HG02884 (cell line): ENCODE measurements at regions not wholly inside any gene's neighbourhood (a gene's known extent, or its start where the extent isn't known, plus 50 kb on each side); places are given as distances from the start of the nearest gene placed in this dataset.

ENCODE experiments used
- ATAC-seq: cut with Tn5 transposase; IDR thresholded peaks from one replicate; pipeline ENCODE4 v1.9.1; 2021; ENCODE audit warnings: mild to moderate bottlenecking, moderate library complexity; ENCODE audit not compliant: unreplicated experiment

DNA sequence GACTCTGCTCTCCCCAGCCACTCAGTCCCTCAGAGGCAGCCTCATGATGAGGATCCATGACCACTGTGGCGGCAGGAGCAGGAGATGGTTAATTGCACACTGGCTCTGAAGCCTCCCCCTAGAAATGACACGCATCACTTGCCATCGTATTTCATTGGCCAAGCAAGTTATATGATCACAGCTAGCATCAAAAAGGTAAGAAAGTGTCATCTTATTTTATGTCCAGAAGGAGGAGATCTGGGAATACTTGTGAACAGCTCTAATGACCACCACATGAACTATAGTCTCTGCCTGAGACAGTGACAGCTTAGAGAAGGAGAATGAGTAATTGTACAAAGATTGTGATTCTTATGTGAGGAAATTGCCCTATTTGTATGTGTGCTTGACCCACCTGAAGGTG, 363.4 kb downstream of the NUAK1 start:
- no peak for ATAC-seq

DNA sequence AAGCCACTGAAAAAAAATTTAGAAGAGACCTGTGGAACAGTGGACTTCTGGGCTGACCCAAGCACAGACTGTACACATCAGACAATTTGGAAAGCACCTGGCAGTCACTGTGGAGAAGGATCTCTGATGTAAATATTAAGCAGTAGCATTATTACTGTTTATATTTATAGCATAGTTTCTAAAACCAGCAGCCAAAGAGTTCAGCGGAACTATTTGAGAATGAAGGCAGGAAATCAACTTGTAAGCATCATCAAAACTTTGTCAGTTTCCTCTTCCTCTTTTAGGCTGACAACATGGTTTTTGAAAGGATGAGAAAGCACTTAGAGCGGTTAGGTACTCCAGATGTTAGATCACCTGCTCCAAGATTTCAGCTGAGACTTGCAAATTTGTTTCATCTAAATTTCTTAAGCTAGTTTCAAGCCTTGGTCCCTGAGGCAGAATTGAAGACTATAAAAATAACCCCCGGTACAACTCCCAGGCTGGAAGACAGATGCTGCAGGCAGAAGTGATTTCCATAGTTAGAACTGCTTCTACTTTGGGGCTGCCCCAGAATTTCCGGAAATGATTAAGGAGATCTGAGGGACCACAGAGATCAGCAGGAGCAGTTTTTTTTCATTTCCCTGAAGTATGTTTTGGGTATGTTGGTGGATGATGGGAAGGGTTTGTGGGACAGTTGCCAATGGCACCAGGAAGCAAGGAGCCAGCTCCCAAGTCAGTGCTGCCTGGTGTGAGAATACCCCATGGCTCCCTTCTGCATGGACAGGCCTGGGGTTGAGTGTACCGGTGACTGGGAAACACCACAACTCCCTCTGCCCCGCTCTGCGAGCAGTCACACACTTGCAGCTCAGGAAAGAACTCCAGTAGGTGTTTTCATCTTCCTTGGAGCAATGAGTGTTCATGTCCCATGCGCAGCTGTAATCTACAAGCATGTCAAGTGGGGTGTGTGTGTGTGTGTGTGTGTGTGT, 354.5 kb downstream of the NUAK1 start:
- no peak for ATAC-seq

DNA sequence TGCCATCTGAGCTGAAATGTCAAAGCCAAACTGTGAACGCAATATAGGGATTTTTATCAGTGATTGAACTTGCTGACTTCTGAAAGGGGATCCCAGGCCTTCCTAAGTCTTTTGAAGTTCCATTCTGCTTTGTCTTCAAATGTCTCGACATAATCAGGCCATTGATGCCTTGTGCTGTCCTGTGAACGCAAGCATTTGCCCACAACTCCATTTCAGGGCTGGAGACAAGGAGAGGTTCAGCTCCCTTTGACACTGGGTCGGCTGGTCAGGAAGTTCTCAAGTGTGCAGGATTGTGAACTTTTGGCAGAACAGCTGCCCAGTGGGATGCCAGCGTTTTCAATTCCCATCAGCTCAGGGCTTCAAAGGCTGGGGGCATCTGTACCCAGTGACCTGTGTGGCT, 345.3 kb downstream of the NUAK1 start:
- no peak for ATAC-seq

DNA sequence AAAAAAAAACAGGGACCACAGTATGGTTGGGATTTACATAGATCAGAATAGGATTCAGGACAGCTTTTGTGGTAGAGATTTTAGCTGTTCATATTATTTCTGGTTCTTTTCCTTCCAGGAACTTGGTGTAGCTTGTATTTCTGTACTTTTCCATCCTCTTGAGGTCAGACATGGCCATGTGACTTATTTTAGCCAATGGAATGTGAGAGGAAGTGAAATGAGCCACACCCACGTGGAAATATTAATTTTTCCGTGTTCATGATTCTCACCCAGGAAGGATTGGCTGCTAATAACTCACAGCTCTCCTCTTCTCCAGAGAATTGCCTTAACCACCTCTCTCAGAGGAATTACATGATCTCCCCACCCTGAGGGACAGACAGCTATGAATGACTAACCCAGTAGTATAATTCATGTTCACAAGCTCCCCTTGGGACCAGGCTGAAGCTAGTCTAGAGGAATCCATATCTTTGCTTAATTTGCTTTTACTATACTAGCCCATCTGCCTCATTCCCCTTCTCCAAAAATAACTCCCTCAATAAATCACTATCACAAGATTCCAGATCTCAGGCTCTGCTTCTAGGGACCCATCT, 340.4 kb downstream of the NUAK1 start:
- ATAC-seq, result no peak

DNA sequence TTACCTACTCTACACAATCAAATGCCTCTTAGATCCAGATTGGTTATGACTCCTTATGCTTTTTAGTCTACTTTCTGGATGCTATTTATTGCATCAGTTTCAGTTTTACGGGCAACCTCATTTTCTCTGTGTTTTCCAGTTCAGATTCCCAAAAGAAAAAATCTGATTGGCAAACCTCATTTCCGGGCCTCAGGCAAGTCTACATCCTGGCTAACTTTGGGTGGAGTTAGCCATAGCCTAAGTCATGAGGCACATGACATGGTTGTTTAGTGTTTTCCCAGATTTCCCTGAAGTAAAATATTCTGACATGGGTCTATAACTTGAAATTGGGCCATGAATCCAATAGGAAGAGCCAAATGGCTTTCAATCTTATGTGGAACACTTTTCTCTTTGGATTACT, 339.7 kb downstream of the NUAK1 start:
- ATAC-seq, result no peak

DNA sequence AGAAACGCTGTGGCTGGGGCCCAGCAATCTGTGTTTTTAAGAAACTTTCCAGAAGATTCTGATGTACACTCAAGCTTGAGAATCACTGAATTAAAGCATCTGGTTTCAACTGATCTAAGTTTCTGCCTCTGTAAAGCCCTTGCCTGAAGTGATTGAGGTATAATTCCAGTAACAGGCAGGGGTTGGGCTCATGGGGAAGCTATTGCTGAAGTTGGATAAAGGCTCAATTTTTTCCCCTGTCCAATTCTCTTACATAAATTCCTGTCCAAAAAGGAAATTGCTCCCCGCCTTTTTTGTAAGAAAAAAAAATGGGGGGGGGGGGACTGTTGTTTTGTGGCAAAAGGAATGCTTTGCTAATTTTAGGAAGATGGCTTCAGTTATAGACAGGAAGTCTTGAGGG, 337.4 kb downstream of the NUAK1 start:
- no peak for ATAC-seq

DNA sequence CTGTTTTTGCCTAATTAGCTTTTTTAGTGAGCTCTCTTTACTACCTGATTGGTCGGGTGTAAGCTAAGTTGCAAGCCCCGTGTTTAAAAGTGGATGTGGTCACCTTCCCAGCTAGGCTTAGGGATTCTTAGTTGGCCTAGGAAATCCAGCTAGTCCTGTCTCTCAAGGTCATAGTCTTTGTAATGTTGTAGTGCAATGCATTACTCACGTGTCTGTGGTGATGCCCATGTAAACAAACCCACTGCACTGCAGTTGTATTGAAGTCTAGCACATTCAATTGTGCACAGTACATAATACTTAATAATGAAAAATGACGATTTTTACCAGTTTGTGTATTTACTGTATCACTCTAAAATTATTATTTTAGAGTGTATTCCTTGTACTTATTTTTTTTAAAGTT, 335.5 kb downstream of the NUAK1 start:
- no peak for ATAC-seq

DNA sequence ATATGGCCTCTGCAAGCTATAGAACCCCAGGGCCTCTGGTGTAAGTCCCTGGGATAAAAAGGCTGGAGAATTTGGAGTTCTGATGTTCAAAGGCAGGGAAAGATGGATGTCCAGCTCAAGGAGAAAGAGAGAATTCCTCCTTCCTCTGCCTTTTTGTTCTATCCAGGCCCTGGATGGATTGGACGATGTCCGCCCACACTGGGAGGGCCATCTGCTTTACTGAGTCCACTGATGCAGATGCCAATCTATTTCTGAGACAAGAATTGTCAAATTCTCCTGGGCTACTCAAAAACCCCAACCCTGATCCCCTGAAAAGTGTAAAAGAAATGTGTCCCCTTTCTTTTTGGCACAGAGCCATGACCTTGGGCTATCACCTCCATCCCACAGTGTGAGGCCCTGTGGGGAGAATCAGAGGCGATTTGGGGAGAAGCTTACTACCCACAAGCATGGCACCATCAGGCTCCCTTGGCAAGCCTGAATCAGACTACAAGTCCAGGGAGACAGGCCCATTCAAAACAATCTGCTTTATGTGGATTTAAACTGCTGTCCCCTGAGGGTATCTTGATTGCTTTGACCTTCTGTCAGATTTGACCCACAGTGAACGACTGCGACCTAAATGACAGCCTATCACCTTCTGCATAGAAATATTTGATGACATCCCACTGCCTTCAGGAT, 334.0 kb downstream of the NUAK1 start:
- ATAC-seq, result no peak

DNA sequence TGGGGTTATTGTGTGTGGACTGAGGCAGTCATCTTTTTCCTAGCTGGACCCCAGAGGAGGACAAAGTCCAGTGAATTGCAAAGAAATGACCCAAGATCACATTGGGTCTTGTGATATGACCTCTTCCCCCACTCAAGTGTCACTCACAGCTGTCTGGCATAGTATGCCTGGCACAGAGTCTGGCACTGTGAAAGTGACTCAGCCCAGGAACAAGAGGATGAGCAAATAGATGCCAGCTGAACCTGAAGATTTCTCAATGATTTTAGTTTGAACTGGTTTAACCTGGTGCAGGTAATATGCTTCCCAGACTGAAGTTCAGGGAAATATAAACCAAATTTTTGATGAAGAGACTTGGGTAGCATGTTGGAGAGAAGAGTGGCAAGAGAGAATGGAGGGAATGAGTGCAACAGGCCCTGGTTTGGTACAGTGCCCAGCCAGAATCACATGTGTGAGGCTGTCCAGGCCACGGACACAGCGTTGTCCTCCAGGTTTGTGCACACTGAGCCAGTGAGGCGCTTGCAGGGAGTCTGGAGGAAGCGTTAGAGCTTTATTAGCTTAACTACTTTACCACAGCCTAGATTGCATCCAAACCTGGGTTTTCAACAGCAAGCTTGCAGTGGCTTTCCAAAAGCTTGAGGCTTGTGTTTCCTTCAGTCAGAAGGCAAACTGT, 332.9 kb downstream of the NUAK1 start:
- no peak for ATAC-seq

DNA sequence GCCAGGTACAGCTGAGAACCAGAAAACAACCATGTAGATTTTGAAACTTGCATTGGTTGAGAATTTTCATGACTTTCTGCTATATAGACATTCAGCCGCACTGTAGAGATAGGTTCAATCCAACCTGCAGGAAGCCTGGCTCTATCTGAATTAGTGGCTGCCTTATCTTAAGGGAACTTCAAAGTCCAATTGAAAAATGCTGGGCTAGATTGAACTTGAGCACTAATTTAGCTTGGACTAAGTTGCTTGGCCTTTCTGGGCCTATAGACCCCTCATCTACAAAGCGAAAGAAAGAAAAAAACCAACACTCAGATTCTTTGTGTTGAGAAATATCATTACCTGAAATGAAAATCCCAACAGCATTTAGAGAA, 332.4 kb downstream of the NUAK1 start:
- no peak for ATAC-seq

DNA sequence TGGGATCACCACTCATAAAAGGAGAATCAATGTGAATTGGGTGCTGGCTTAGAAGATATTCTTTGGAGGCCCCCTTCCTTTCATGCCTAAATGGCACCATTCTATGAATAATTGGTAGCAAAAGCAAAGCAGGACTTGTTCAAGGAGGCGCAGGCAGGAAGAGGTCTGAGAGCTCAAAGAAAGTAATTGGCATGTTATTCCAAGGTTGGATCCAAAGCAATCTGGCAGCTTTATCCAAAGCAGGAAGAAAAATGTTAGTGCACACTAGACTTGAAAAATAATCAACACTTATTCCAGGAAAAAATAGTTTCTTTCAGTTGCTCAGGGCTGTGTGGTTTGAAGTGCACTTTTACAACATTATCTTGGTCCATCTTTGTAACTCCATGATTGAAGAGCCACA, 326.4 kb downstream of the NUAK1 start:
- no peak for ATAC-seq

DNA sequence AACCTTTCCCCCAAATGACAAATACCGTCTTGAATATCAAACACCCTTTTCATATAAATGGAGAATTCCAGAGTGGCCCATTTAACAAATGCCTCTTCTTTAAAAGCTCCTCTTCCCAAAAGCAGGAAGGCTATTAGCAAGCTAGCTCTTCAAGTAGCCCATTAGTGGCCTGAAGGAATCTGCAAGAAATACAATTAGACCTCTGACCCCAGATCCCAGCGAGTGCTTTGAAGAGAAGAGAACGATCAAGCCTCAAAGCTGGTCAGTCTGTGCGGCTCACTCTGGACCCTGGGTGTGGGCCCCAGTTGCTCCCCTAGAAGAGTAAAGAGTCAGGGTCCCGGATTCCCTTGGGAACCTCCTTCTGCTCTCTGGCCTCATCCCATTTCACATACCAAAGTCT, 325.6 kb downstream of the NUAK1 start:
- ATAC-seq, result no peak

DNA sequence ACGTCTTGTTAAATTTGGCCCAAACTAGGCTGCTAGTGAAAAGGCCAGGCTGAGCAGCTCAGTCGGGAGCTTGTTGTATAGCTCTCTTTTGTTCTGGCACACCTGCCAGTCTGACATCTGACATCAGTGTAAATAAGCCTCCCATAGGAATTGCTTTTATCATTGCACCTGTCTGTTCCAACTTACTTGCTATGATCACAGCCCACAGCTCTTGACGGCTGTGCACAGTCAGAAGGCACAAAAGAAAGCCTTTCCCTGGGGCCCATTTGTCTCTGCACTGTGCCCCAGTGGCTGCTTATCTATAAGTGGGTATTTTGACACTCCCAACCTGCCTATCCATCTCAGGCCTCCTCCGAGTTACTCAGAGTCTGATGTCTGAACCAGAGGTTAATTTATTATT, 324.5 kb downstream of the NUAK1 start:
- no peak for ATAC-seq

DNA sequence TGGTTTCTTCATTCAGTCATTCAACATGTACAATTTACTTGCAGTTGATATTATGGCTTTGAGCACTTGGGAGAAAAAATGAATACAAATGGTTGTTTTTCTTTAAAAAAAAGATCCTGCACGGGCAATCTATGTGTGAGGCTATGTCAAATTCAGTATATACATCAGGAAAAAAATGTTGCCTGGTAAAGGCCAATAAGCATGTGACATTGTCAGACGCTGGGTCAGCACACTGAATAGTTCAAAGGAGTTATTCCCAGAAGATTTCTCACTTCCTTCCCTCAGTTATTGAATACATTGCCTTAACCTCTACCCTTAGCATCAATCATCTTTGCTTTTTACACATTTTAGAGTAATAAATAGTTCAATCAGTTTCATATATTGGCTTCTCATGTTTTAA, 319.2 kb downstream of the NUAK1 start:
- no peak for ATAC-seq

DNA sequence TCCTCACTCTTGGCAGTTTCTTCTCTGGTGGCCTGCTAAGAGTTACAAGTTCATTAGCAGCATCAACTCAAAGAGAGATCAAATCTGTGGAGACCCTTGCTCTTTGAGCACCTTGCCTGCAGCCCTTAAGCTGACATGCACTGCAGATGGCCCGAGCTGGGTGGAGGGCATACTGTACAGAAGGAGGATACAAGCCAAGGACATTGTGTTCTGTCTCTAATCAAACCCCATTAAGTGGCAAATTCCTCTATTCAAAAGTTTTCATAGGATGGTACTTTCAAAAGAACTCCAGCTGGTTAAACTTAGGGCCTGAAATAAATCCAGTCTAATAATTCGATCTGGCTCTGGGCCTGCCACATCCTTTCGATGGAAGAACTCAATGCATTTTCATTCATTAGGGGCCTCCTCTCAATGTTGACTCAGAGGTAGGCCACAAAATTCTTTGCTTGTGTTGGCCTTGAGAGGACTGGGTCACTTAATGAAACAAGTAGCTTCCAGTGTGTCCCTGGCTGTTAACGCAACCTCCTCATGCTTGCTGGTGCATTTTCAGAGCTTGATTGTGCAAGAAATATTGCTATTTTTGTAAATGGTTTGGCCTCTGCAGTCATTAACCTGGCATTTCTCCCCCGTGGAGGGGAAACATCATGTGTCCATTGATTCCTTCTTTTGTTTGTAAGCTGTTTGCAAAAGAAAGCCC, 318.2 kb downstream of the NUAK1 start:
- ATAC-seq, result no peak

DNA sequence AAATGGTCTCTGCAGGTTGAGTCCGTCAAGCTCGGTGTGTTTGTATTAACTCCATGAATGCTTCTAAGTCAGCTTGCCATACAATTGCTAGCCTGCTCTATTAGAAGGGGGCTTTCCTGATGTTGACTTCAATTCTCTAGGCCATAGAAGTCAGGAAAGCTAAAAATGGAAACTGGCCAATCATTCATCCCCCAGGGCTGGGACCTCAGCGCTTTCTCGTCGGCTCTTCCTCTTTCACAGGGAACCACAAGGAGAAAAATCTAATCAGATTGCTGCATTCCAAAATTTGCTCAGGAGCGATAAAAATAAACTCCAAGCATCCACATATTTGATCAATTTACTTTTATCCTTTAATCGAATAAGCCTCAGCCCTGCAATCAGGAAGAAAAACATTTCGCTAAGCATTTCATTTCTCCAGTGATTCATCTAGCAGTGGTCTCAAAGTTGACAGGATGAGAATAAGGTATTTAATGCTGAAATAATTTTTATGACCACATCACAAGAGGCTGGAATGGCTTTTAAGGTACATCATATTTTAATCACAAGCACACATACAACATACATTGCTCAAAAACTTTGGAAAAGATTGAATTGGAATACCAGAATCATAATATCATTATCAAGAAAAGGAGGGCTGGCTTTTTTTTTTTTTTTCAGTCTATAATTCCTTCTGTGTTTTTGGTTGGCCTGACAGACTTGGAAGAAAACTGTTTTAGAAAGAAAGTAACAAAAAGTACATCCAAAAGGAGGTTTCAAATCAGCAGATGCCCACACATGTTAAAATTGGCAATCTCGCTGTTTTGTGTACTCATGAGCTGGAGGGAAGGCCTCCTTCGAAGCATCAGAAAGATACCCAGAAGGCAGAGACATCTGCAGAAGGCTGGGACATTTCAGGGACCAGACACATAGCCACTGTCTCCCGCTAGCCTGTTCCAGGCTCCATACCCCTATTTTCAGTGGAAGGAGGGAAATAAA, 316.3 kb downstream of the NUAK1 start:
- no peak for ATAC-seq

DNA sequence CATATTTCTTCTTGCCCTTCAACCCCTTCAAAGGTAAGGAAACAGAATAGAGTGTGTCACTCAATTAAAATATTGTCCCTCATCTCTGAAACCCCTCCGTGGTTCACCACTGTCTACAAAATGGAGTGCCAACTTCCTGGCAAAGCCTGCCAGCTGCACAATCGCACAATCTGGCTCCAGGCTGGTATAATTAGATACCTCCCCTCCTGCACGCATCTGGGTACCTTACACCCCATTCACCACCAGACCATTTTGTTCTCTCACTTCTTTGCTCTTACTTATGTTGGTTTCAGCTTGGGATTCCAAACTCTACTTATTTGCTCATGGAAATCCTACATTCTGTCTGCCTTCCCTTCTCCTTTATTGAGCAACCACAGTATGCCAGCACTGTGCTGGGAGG, 314.9 kb downstream of the NUAK1 start:
- ATAC-seq, result no peak

DNA sequence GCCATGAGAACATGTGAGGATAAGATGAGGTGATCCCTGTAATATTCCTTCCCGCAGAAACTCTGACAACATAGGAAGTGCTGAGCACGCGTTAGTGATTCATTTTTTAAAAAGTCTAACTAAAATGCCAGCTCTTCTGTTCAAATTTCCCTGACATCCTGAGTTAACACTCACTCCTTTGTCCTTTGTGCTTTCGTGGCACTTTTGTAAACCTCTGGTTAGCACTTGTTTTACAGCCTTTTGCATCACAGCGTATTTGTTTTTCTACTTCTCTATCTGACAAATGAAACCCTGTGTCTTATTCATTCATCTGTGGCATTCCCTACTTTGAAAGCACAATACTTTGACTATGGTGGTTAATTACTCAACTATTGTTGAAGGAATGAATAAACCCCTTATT, 313.6 kb downstream of the NUAK1 start:
- ATAC-seq, result no peak

DNA sequence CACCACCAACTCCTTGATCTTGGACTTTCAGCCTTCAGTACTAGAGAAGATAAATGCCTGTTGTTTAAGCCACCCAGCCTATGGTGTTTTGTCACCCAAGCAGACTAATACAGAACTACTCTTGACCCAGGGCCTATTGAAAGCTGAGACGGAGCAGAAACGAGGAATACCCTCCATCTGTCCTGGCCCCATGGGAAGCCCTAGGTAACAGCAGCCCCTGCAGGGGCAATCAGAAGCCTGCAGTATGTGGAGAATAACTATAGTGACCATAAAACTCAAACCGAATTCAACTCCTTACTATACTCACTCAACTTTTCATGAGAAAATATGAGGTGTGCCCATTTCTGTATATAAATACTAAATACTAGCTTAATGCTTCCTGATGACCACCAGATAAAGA, 307.4 kb downstream of the NUAK1 start:
- ATAC-seq, result no peak

DNA sequence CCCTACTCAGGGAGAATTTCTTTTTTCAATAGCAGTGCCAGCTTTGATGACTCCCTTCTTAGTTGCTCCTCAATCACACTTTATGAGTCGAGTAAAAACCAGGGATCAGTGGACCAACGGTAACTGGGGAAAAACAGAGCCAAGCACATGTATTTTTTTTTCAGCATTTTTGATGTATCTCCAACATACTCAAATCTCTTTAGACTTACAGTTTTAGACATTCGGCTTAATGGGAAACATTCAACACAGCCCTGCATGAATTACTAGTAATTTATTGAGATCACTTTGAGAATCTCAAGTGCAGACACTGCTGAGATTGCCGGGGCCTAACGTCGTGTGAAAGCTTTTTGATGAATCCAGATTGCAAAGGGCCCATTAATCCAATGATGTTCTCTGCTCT, 306.7 kb downstream of the NUAK1 start:
- no peak for ATAC-seq
